GM06990 (cell line): ENCODE measurements at regions not wholly inside any gene's neighbourhood (a gene's known extent, or its start where the extent isn't known, plus 50 kb on each side); places are given as distances from the start of the nearest gene placed in this dataset.

Experiments
- DNase-seq: peaks from one replicate; pipeline ENCODE4 v3.0.0-alpha.2; 2011; ENCODE audit not compliant: insufficient read length; ENCODE audit errors: extremely low read depth
- H3K27me3 ChIP-seq: replicated peaks from 2 replicates; pipeline ENCODE4 v1.6.0; 2011; ENCODE audit warnings: low read length; ENCODE audit not compliant: control insufficient read depth, insufficient read depth
- H3K36me3 ChIP-seq: 2 replicates; pipeline ENCODE4 v1.5.1; 2011; ENCODE audit warnings: low read length; ENCODE audit not compliant: control insufficient read depth, insufficient read depth
- H3K4me3 ChIP-seq: replicated peaks from 2 replicates; pipeline ENCODE4 v1.5.1; 2011; ENCODE audit warnings: low read depth, mild to moderate bottlenecking, control low read depth, low read length
- TF ChIP-seq, protein P1 (sequence below): IDR thresholded peaks from 2 replicates; pipeline ENCODE4 v1.5.1; 2011; ENCODE audit warnings: low read length, control low read depth, mild to moderate bottlenecking, inconsistent platforms; ENCODE audit not compliant: insufficient read depth, poor library complexity, severe bottlenecking

DNA sequence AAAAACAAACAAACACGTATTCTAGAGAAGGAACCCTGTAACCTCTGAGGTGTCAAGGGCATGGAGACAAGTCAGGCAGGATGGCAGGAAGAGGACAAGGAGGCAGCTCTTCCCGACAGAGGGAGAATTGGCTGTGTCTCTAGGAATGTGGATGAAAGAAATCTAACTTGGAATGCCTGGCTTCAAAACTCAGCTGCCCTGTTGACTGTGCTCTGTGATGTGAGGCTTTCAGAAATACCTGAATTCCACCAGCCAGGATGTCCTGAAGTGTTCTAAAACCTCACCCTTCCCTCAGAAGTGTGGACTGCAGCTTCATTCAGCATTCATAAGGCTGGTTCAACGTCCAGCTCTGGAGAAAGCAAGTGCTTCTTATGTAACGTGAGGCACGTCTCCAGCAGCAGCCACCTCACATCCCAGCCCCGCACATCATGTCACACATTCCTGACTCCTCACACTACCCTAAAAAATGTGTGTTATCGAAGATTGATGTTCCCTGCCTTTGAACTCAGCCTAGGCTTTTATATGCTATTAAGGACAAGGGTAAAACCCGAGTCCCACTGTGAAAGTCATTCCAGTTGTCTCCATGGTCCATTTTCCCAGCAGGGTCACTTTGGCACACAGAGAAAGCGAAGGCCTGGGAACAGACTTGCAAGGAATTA, 398.9 kb downstream of the ETS1 start:
- TF ChIP-seq, protein P1, sequence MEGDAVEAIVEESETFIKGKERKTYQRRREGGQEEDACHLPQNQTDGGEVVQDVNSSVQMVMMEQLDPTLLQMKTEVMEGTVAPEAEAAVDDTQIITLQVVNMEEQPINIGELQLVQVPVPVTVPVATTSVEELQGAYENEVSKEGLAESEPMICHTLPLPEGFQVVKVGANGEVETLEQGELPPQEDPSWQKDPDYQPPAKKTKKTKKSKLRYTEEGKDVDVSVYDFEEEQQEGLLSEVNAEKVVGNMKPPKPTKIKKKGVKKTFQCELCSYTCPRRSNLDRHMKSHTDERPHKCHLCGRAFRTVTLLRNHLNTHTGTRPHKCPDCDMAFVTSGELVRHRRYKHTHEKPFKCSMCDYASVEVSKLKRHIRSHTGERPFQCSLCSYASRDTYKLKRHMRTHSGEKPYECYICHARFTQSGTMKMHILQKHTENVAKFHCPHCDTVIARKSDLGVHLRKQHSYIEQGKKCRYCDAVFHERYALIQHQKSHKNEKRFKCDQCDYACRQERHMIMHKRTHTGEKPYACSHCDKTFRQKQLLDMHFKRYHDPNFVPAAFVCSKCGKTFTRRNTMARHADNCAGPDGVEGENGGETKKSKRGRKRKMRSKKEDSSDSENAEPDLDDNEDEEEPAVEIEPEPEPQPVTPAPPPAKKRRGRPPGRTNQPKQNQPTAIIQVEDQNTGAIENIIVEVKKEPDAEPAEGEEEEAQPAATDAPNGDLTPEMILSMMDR: no peak
- no peak overlapping the region for H3K4me3 ChIP-seq
- H3K36me3 ChIP-seq: no peaks in the 10 kb centered on the region
- DNase-seq: no peak
- H3K27me3 ChIP-seq: no peaks in the 10 kb centered on the region; the same call in 1 of the 2 replicates

DNA sequence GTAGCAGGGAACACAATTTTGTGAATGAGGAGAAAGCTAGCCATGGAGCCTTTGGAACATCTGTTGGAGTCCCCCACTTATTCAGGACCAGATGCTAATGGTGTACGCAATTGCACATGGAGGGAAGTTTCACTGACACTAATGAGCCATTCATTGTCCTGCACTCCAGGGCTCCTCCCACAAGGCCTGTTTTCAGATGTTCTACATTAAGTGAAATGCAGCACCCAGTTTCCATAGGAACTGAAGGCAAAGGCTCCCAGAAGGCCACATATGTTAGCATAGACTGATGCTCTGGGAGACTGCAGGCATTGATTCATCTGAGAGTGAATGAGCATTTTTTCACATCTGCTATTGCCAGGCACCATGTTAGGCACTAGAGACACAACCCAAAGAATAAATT, 399.5 kb downstream of the ETS1 start:
- TF ChIP-seq, protein P1: no peak
- DNase-seq: no peak
- H3K36me3 ChIP-seq: no peaks in the 10 kb centered on the region
- H3K27me3 ChIP-seq: no peaks in the 10 kb centered on the region; the same call in 1 of the 2 replicates
- H3K4me3 ChIP-seq: no peak overlapping the region

DNA sequence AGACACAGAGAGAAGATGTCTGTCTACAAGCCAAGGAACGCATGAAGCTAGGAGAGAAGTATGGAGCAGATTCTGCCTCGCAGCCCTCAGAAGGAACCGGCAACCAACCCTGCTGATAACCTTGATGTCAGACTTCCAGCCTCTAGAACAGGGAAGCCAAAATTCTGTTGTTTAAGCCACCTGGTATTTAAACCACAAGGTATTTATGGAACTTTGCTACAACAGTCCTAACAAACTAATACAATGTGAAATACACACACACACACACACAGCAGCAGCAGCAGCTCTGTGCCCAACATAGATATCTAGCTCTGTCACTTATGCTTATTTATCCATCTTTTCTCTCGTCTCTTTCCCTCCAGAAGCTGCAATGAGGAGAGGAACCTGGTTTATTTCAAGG, 400.0 kb downstream of the ETS1 start:
- Histone ChIP-seq H3K4me3 (no peak overlapping the region), H3K36me3 (no peaks in the 10 kb centered on the region), H3K27me3 (no peaks in the 10 kb centered on the region)
- no peak for DNase-seq
- TF ChIP-seq, protein P1: no peak

DNA sequence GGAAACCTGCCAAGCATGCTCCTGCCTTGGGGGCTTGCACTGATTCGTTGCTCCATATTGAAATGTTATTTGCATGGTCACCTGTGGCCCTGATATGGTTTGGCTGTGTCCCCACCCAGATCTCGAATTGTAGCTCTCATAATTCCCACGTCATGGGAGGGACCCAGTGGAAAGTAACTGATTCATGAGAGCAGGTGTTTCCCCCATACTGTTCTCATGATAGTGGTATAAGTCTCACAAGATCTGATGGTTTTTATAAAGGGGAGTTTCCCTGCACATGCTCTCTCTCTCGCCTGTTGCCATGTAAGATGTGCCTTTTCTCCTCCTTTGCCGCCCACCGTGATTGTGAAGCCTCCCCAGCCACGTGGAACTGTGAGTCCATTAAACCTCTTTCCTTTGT, 402.4 kb downstream of the ETS1 start:
- TF ChIP-seq, protein P1: no peak
- no peak overlapping the region for H3K4me3 ChIP-seq

DNA sequence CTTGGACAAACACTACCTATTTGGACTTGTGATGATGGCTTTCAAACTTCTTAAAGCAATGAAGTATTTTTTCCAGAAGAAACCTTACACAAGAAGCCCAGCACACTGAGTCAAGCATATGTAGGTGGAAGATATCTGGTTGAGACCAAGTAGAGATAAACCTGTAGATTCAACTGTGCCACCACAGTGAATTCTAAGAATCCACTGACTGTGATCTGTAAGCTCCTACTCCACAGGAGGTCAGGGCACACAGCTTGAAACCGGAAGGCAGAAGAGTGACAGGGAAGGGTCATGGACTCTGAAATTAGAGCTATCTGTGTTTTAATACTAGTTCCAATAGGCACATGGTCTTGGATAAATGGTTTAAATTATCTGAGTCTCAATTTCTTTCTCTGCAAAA, 404.5 kb downstream of the ETS1 start:
- DNase-seq: no peak
- TF ChIP-seq, protein P1: no peak
- no peak overlapping the region for H3K4me3 ChIP-seq
- H3K27me3 ChIP-seq: no peaks in the 10 kb centered on the region
- no peaks in the 10 kb centered on the region for H3K36me3 ChIP-seq

More for the DNA sequence above, 402.4 kb downstream of the ETS1 start:
- Histone ChIP-seq H3K36me3 (no peaks in the 10 kb centered on the region), H3K27me3 (no peaks in the 10 kb centered on the region)
- no peak for DNase-seq

DNA sequence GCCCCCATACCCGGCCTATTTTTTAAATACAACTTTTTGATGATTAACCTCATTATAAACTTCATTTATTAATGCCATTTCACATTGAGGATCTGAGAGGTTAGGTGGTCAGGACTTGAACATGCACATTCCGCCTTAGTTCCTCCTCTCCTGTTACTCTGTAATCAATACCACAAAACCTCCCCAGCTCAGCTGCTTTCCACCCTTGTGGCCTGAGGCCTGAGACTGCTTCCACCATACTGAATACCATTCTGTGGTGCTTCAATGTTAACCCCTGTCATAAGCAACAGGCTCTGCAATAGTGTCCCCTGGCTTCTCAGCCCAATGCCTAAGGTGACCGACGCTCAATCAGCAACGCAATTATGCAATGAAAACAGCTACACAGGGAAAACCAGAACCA, 405.4 kb downstream of the ETS1 start:
- no peak overlapping the region for H3K4me3 ChIP-seq
- no peaks in the 10 kb centered on the region for H3K36me3 ChIP-seq
- TF ChIP-seq, protein P1: no peak
- DNase-seq: no peak
- H3K27me3 ChIP-seq: no peaks in the 10 kb centered on the region
